ENCODE measurements at regions not wholly inside any gene's neighbourhood (a gene's known extent, or its start where the extent isn't known, plus 50 kb on each side); places are given as distances from the start of the nearest gene placed in this dataset.

DNA sequence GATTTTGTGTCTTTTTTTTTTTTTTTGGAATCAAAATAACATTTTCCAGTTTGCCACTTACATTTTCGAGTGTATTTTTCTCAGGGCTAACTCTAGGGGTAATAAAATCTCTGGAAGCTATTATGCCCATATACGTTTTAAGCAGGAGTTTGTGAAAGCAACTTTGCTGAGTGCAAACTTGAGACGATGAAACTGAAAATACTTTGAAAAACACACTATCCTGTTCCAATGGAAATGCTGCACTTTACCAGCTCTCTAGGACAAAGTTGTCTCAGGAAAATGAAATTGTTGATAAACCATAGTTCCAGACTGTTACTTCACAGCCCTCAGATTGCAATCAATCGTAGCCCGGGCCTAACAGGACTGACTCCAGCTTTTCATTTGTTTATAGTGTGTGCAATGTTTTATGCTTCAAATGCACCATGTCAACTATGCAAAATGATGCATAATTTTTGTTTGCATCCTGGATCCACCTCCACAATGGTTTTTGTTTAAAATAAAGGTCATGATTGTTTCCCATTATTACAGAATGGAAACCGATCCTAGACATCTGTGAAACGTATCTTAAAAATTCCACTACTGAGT, 220.6 kb upstream of the PKN2 start:
- no peak for DNase-seq
- no peak for TF ChIP-seq CTCF (IDR thresholded peaks at IDR 0.05)
- H3K4me3 Mint-ChIP-seq: no peak overlapping the region
- peaks cover 17% of the 10 kb centered on the region for H3K9me3 Mint-ChIP-seq
- no peaks in the 10 kb centered on the region for H3K36me3 Mint-ChIP-seq (ENCODE audit: low read depth)
- peaks cover 6% of the 10 kb centered on the region; the same call in 1 of the 2 replicates for H3K27me3 Mint-ChIP-seq (ENCODE audit: insufficient read depth)
- H3K27ac Mint-ChIP-seq: no peak overlapping the region
- no peaks in the 10 kb centered on the region for H3K4me1 Mint-ChIP-seq (ENCODE audit: low read depth)

- TF ChIP-seq CTCF (IDR thresholded peaks at IDR 0.05): no peak
- peaks cover 4% of the 10 kb centered on the region; the same call in 1 of the 2 replicates for H3K27me3 Mint-ChIP-seq (ENCODE audit: insufficient read depth)
- no peak for DNase-seq
Measured at GRCh38 chr1:88466011-88466410, 218.1 kb upstream of the PKN2 start.

DNA sequence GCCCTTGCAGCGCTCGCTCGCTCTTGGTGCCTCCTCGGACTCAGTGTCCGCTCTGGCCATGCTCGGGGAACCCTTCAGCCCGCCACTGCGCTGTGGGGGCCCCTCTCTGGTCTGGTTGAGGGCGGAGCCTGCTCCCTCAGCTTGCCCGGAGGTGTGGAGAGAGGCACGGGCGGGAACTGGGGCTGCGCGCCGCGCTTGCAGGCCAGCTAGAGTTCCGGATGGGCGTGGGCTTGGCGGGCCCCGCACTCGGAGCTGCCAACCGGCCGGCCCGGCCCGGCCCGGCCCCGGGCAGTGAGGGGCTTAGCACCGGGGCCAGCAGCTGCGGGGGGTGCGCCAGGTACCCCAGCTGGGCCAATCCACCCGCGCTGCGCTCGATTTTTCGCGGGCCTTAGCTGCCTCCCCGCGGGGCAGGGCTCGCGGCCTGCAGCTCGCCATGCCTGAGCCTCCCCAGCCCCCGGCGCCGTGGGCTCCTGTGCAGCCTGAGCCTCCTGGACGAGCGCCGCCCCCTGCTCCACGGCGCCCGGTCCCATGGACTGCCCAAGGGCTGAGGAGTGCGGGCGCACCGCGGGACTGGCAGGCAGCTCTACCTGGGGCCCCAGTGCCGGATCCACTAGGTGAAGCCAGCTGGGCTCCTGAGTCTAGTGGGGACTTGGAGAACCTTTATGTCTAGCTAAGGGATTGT, 217.0 kb upstream of the PKN2 start:
- peaks cover 4% of the 10 kb centered on the region; the same call in 1 of the 2 replicates for H3K27me3 Mint-ChIP-seq (ENCODE audit: insufficient read depth)
- peaks cover 17% of the 10 kb centered on the region for H3K9me3 Mint-ChIP-seq
- H3K4me3 Mint-ChIP-seq: no peak overlapping the region
- no peak for TF ChIP-seq CTCF (IDR thresholded peaks at IDR 0.05)
- no peak for DNase-seq
- no peaks in the 10 kb centered on the region for H3K4me1 Mint-ChIP-seq (ENCODE audit: low read depth)
- H3K27ac Mint-ChIP-seq: no peak overlapping the region
- H3K36me3 Mint-ChIP-seq (ENCODE audit: low read depth): no peaks in the 10 kb centered on the region

More at GRCh38 chr1:88466011-88466410, 218.1 kb upstream of the PKN2 start:
- Mint-ChIP-seq H3K4me3 (no peak overlapping the region), H3K9me3 (peaks cover 17% of the 10 kb centered on the region), H3K4me1 (ENCODE audit: low read depth) (no peaks in the 10 kb centered on the region), H3K36me3 (ENCODE audit: low read depth) (no peaks in the 10 kb centered on the region), H3K27ac (no peak overlapping the region)

DNA sequence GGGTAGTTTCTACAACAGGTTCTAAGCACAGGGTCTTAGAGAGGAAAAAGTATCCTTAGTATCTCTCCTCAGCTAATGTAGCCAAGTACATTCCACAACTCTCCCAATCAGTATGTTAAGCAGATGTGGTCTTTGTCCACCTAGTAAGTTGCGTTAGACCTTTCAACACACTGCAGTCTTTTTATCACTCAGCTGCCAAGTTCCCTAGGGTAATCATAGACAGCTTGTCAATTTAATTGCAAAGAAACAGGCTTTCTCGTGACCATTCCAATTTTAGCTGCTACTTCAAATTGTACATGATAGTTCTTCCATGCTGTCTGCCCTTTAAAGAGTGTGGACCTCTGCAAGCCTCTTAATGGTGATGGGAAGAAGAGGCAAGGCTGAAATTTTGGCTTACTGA, 211.8 kb upstream of the PKN2 start:
- Mint-ChIP-seq H3K27ac (no peak overlapping the region), H3K4me1 (ENCODE audit: low read depth) (no peaks in the 10 kb centered on the region), H3K9me3 (peaks cover 8% of the 10 kb centered on the region), H3K4me3 (no peak overlapping the region), H3K36me3 (ENCODE audit: low read depth) (no peaks in the 10 kb centered on the region), H3K27me3 (ENCODE audit: insufficient read depth) (no peaks in the 10 kb centered on the region)
- no peak for DNase-seq
- no peak for TF ChIP-seq CTCF (IDR thresholded peaks at IDR 0.05)

GRCh38 chr1:88472714-88473113, 211.4 kb upstream of the PKN2 start:
- no peaks in the 10 kb centered on the region for H3K4me1 Mint-ChIP-seq (ENCODE audit: low read depth)
- DNase-seq: no peak
- TF ChIP-seq CTCF (IDR thresholded peaks at IDR 0.05): no peak
- H3K9me3 Mint-ChIP-seq: peaks cover 9% of the 10 kb centered on the region
- H3K36me3 Mint-ChIP-seq (ENCODE audit: low read depth): no peaks in the 10 kb centered on the region
- H3K27ac Mint-ChIP-seq: no peak overlapping the region
- no peak overlapping the region for H3K4me3 Mint-ChIP-seq
- no peaks in the 10 kb centered on the region for H3K27me3 Mint-ChIP-seq (ENCODE audit: insufficient read depth)
